Retinal pigment epithelial cell (primary cell): ENCODE measurements at regions not wholly inside any gene's neighbourhood (a gene's known extent, or its start where the extent isn't known, plus 50 kb on each side); places are given as distances from the start of the nearest gene placed in this dataset.
"Not testable (repeated sequence)": the region's sequence is repeated elsewhere in the genome, so short reads cannot be mapped to it uniquely, and the experiment has no call there.

Experiments
- DNase-seq: peaks from one replicate; pipeline ENCODE4 v3.0.0-alpha.2; 2010; ENCODE audit warnings: low read depth
- H3K4me3 ChIP-seq: 2 replicates; pipeline ENCODE4 v1.5.1; 2011; ENCODE audit warnings: mild to moderate bottlenecking, low read length, control low read depth, moderate library complexity
- CTCF ChIP-seq: conservative IDR thresholded peaks from 2 replicates; pipeline ENCODE4 v1.5.1; 2011; ENCODE audit warnings: low read depth, low read length, control low read depth, inconsistent platforms

GRCh38 chr5:94081088-94081487 lies 339.7 kb upstream of the POU5F2 start:
- no peak overlapping the region for H3K4me3 ChIP-seq
- no peak for DNase-seq
- no peak for TF ChIP-seq CTCF

GRCh38 chr5:94080390-94080789 lies 339.0 kb upstream of the POU5F2 start:
- H3K4me3 ChIP-seq, result no peak overlapping the region
- TF ChIP-seq CTCF, result no peak
- DNase-seq, result no peak

- DNase-seq, result no peak
- no peak for TF ChIP-seq CTCF
- no peak overlapping the region for H3K4me3 ChIP-seq
Measured at GRCh38 chr5:94072116-94072515, 330.7 kb upstream of the POU5F2 start.

- TF ChIP-seq CTCF, result no peak
- H3K4me3 ChIP-seq, result no peak overlapping the region
- no peak for DNase-seq
Measured at GRCh38 chr5:94066437-94067207, 325.2 kb upstream of the POU5F2 start.

GRCh38 chr5:94064025-94064424 lies 322.6 kb upstream of the POU5F2 start:
- no peak overlapping the region for H3K4me3 ChIP-seq
- DNase-seq, result no peak
- TF ChIP-seq CTCF, result no peak

GRCh38 chr5:94057655-94058054 lies 316.3 kb upstream of the POU5F2 start:
- DNase-seq, result no peak
- TF ChIP-seq CTCF, result no peak

GRCh38 chr5:94057217-94057616 lies 315.8 kb upstream of the POU5F2 start:
- H3K4me3 ChIP-seq, result no peak overlapping the region
- no peak for DNase-seq
- no peak for TF ChIP-seq CTCF

More at GRCh38 chr5:94057655-94058054, 316.3 kb upstream of the POU5F2 start:
- no peak overlapping the region for H3K4me3 ChIP-seq

- not testable (repeated sequence) for DNase-seq
Measured at GRCh38 chr5:94049307-94049922, 308.0 kb upstream of the POU5F2 start.

More at GRCh38 chr5:94049307-94049922, 308.0 kb upstream of the POU5F2 start:
- not testable (repeated sequence) for H3K4me3 ChIP-seq
